ENCODE measurements at regions not wholly inside any gene's neighbourhood (a gene's known extent, or its start where the extent isn't known, plus 50 kb on each side); places are given as distances from the start of the nearest gene placed in this dataset.

GRCh38 chr1:80417671-80418070 is 1383.1 kb upstream of the ADGRL2 start:
- DNase-seq (ENCODE audit: low spot score) = no peak
- intact Hi-C loops (cut with DNase I) = no loop called here

GRCh38 chr1:80413969-80414368 is 1386.8 kb upstream of the ADGRL2 start:
- DNase-seq (ENCODE audit: low spot score) = no peak
- intact Hi-C loops (cut with DNase I) = no loop called here

- intact Hi-C loops (cut with DNase I) = no loop called here
- no peak for DNase-seq (ENCODE audit: low spot score)
Measured at GRCh38 chr1:80410233-80410632, 1390.5 kb upstream of the ADGRL2 start.

- intact Hi-C loops (cut with DNase I) = no loop called here
- DNase-seq (ENCODE audit: low spot score) = no peak
Measured at GRCh38 chr1:80403471-80403893, 1397.0 kb upstream of the ADGRL4 start.

- intact Hi-C loops (cut with DNase I) = no loop called here
- no peak for DNase-seq (ENCODE audit: low spot score)
Measured at GRCh38 chr1:80402625-80403024, 1396.1 kb upstream of the ADGRL4 start.

GRCh38 chr1:80401757-80402156 is 1395.2 kb upstream of the ADGRL4 start:
- DNase-seq (ENCODE audit: low spot score) = no peak
- intact Hi-C loops (cut with DNase I) = no loop called here

- intact Hi-C loops (cut with DNase I) = no loop called here
- DNase-seq (ENCODE audit: low spot score) = no peak
Measured at GRCh38 chr1:80392529-80392928, 1386.0 kb upstream of the ADGRL4 start.

GRCh38 chr1:80385650-80386049 is 1379.1 kb upstream of the ADGRL4 start:
- DNase-seq (ENCODE audit: low spot score) = no peak
- intact Hi-C loops (cut with DNase I) = no loop called here

- intact Hi-C loops (cut with DNase I) = no loop called here
- no peak for DNase-seq (ENCODE audit: low spot score)
Measured at GRCh38 chr1:80384959-80385358, 1378.4 kb upstream of the ADGRL4 start.

GRCh38 chr1:80384083-80384830 is 1377.7 kb upstream of the ADGRL4 start:
- intact Hi-C loops (cut with DNase I) = no loop called here
- DNase-seq (ENCODE audit: low spot score) = no peak

- no peak for DNase-seq (ENCODE audit: low spot score)
- intact Hi-C loops (cut with DNase I) = no loop called here
Measured at GRCh38 chr1:80375662-80376061, 1369.1 kb upstream of the ADGRL4 start.

- intact Hi-C loops (cut with DNase I) = no loop called here
- no peak for DNase-seq (ENCODE audit: low spot score)
Measured at GRCh38 chr1:80375109-80375508, 1368.6 kb upstream of the ADGRL4 start.

- DNase-seq (ENCODE audit: low spot score) = no peak
- intact Hi-C loops (cut with DNase I) = no loop called here
Measured at GRCh38 chr1:80369780-80370179, 1363.2 kb upstream of the ADGRL4 start.

GRCh38 chr1:80367058-80367457 is 1360.5 kb upstream of the ADGRL4 start:
- DNase-seq (ENCODE audit: low spot score) = no peak
- intact Hi-C loops (cut with DNase I) = no loop called here

- no peak for DNase-seq (ENCODE audit: low spot score)
- intact Hi-C loops (cut with DNase I) = no loop called here
Measured at GRCh38 chr1:80365359-80366021, 1359.0 kb upstream of the ADGRL4 start.

- intact Hi-C loops (cut with DNase I) = no loop called here
- DNase-seq (ENCODE audit: low spot score) = no peak
Measured at GRCh38 chr1:80363689-80364475, 1357.4 kb upstream of the ADGRL4 start.

GRCh38 chr1:80359666-80360065 is 1353.1 kb upstream of the ADGRL4 start:
- DNase-seq (ENCODE audit: low spot score) = no peak
- intact Hi-C loops (cut with DNase I) = no loop called here

- intact Hi-C loops (cut with DNase I) = no loop called here
- DNase-seq (ENCODE audit: low spot score) = no peak
Measured at GRCh38 chr1:80349218-80349617, 1342.7 kb upstream of the ADGRL4 start.

- DNase-seq (ENCODE audit: low spot score) = no peak
- intact Hi-C loops (cut with DNase I) = no loop called here
Measured at GRCh38 chr1:80341021-80341420, 1334.5 kb upstream of the ADGRL4 start.

- intact Hi-C loops (cut with DNase I) = no loop called here
Measured at GRCh38 chr1:80318108-80318507, 1311.6 kb upstream of the ADGRL4 start.

More at GRCh38 chr1:80318108-80318507, 1311.6 kb upstream of the ADGRL4 start:
- DNase-seq (ENCODE audit: low spot score) = no peak
